Activated naive CD8-positive, alpha-beta T cell treated with anti-CD3 and anti-CD28 coated beads, Interleukin-2, amount 50 U/mL, for 24 hours (primary cell): ENCODE measurements at regions not wholly inside any gene's neighbourhood (a gene's known extent, or its start where the extent isn't known, plus 50 kb on each side); places are given as distances from the start of the nearest gene placed in this dataset.
"Not testable (repeated sequence)": the region's sequence is repeated elsewhere in the genome, so short reads cannot be mapped to it uniquely, and the experiment has no call there.

ENCODE experiments used
- ATAC-seq: fragments of 150-1000 bp; cut with Tn5 transposase; one replicate; pipeline ENCODE4 v1.10.0; 2021
- DNase-seq: peaks from one replicate; pipeline ENCODE4 v3.0.0; 2021
- H3K27ac Mint-ChIP-seq: one replicate; pipeline ENCODE4 v1.8.0; 2021; ENCODE audit warnings: mild to moderate bottlenecking, mixed read lengths
- H3K27me3 Mint-ChIP-seq: one replicate; pipeline ENCODE4 v1.8.0; 2021; ENCODE audit warnings: mixed read lengths
- H3K36me3 Mint-ChIP-seq: one replicate; pipeline ENCODE4 v1.8.0; 2021; ENCODE audit warnings: low read depth, mixed read lengths
- H3K4me1 Mint-ChIP-seq: one replicate; pipeline ENCODE4 v1.8.0; 2021; ENCODE audit warnings: mixed read lengths
- H3K4me3 Mint-ChIP-seq: one replicate; pipeline ENCODE4 v1.8.0; 2021; ENCODE audit warnings: mild to moderate bottlenecking, moderate library complexity, mixed read lengths
- H3K9me3 Mint-ChIP-seq: one replicate; pipeline ENCODE4 v1.8.0; 2021; ENCODE audit warnings: mixed read lengths

DNA sequence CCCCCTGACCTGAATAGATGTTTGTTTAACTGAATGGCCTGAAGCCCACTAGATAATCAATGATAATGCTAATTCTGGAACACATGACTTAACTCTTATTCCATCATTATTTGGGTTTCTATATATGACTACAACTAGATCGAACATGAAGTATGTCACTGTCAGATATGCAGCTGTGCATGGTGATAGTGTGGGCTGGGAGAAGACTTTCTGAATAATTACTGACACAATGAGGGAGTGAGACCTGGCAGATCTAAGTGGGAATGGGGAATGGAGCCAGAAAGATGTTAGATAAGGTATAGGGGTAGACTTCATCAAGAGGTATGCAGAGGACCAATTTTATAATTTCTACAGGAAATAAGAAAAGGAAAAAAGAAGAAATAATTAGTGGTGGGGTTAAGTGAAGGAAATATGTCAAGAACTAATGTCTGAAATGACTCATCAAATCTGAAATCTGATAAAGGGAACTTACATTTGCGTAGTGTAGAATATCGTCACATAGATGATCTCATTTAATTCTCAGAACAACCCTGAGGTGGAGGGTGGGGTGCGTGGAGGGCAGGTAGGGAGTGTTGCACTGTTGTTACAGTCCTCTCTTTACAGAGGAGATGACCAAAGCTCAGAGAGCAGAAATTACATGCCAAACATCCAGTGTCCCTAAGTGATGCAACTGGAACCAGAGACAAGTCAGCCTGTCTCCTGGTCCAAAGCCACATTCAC lies 68.2 kb upstream of the EED start:
- Mint-ChIP-seq H3K27ac (peak overlapping the region; percentile 84), H3K36me3 (peaks cover 7% of the 10 kb centered on the region), H3K9me3 (peaks cover 6% of the 10 kb centered on the region), H3K4me1 (peaks cover 40% of the 10 kb centered on the region), H3K27me3 (no peaks in the 10 kb centered on the region), H3K4me3 (peak overlapping the region; percentile 24)
- DNase-seq (peak; percentile 33), ATAC-seq (peak; percentile 86)

DNA sequence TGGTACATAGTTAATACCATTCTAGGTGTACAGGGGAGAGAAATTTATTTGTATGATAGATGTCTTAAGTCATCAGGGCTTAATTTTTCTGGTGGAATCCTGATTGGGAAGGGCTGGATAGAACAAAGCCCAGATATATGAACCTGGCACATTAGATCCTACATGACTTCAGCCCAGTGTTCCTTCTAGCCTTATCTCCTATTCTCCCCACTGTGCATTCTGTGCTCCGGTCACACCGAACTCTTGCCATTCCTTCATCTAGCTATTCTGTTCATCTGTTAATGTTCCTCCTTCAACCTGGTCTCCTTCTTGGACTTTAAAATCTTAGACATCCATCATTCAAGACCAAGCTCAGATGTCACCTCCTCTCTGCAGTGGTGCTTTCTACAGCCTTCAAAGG lies 68.9 kb upstream of the EED start:
- Mint-ChIP-seq H3K27me3 (no peaks in the 10 kb centered on the region), H3K4me3 (no peak overlapping the region), H3K36me3 (peaks cover 7% of the 10 kb centered on the region), H3K9me3 (peaks cover 6% of the 10 kb centered on the region), H3K27ac (peak overlapping the region; percentile 84), H3K4me1 (peaks cover 40% of the 10 kb centered on the region)
- DNase-seq (no peak), ATAC-seq (no peak)

DNA sequence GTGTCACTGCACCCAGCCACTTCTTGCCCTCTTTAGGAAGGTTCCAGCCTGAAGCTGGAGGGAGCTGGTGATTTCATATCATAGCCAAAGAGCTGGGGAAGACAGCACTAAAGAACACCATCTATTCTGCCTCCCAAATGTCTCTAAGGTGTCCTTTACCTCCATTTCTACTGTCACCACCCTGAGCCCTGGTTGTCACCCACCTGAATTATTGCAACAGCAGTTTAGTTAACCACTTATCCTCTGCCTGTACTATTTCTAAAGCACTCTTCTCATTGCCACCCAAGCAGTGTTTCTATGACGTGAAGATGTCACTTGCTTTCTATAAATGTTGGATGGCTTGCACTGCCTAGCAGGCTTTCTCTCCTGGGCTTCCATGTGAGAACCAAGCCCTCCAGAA lies 69.4 kb upstream of the EED start:
- H3K4me3 Mint-ChIP-seq: no peak overlapping the region
- peaks cover 6% of the 10 kb centered on the region for H3K9me3 Mint-ChIP-seq
- peaks cover 40% of the 10 kb centered on the region for H3K4me1 Mint-ChIP-seq
- ATAC-seq (no peak), DNase-seq (no peak)
- no peaks in the 10 kb centered on the region for H3K27me3 Mint-ChIP-seq
- peak overlapping the region; percentile 44 for H3K27ac Mint-ChIP-seq
- peaks cover 7% of the 10 kb centered on the region for H3K36me3 Mint-ChIP-seq

DNA sequence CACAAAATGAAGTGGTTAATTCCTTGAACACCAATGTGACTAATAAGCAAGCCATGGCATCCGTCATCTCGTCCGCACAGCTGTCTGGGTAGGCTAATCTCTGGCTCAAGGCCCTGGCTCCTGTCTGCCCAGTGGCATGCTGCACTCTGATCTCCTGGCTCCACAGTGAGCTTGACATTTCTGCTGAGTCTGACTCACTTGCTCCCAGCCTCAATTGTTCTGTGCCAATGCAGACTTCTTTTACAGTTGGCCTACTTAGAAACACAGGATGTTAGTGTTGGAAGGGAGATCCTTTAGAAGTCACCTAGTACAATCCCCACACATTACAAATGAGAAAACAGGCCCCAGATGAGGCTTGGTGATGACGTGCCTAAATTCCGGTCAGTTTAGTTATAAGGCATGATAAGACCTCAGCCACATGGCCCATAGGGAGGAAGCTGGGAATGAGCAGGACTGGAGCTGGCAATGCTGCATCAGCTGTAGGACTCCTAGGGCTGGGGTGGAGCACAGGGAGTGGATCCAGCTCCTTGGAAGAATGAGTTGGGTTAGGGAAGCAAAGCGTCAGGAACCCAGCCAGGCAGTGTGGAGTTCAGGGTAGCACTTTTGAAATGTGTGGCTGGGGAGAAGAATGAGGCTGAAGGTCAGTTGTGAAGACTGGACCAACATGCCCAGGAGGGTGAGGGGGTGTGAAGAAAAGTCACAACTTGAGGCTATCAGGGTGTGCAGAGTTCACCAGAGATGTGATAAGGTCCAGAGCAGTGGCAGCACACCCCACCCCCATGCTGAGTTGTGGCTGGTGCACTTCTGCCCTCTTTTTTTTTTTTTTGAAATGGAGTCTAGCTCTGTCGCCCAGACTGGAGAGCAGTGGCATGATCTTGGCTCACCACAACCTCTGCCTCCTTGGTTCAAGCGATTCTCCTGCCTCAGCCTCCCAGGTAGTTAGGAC lies 70.2 kb upstream of the EED start:
- Mint-ChIP-seq H3K36me3 (peaks cover 7% of the 10 kb centered on the region), H3K27ac (peak overlapping the region; percentile 44), H3K4me3 (no peak overlapping the region), H3K4me1 (peaks cover 36% of the 10 kb centered on the region), H3K9me3 (peaks cover 6% of the 10 kb centered on the region), H3K27me3 (no peaks in the 10 kb centered on the region)
- ATAC-seq: peak; percentile 70
- DNase-seq: no peak

DNA sequence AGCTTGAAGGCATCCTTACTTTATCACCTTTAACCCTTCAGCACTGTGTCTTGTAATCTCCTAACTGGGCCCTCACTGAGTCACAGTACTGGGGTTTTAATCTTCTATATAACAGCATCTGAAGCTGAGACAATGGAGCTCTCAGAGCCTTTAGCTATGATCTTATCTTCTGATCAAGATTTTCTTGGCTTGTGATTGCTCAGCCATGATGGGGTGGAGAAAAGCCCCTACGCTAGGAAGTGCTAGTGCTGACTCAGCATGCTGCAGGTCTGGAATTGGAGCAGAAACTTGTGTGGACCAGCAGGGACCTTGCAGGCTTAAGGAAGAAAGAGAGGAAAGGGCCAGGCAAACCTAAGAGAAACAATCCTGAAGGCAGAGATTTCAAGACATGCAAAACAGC lies 71.7 kb upstream of the EED start:
- H3K4me3 Mint-ChIP-seq: no peak overlapping the region
- ATAC-seq (peak; percentile 26), DNase-seq (no peak)
- H3K27ac Mint-ChIP-seq: no peak overlapping the region
- H3K4me1 Mint-ChIP-seq: peaks cover 26% of the 10 kb centered on the region
- no peaks in the 10 kb centered on the region for H3K27me3 Mint-ChIP-seq
- no peaks in the 10 kb centered on the region for H3K36me3 Mint-ChIP-seq
- H3K9me3 Mint-ChIP-seq: no peaks in the 10 kb centered on the region

DNA sequence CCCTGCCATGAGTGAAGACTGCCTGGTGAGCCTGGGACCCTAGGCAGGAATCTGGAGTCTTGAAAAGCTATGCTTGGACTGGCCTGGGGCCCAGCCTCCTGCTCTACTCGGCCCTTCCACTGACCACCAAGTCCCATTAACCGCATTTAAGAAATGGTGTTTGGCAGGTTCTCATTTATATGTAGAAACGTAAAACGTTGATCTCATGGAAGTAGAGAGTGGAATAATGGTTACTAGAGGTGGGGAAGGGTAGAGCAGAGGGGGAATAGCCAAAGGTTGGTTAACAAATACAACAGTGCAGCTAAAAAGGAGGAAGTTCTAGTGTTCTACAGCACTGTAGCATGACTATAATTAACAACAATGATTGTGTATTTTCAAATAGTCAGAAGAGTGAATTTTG lies 72.9 kb upstream of the EED start:
- peaks cover 16% of the 10 kb centered on the region for H3K4me1 Mint-ChIP-seq
- no peaks in the 10 kb centered on the region for H3K9me3 Mint-ChIP-seq
- ATAC-seq (no peak), DNase-seq (no peak)
- H3K36me3 Mint-ChIP-seq: no peaks in the 10 kb centered on the region
- H3K27me3 Mint-ChIP-seq: no peaks in the 10 kb centered on the region
- no peak overlapping the region for H3K27ac Mint-ChIP-seq
- H3K4me3 Mint-ChIP-seq: no peak overlapping the region

DNA sequence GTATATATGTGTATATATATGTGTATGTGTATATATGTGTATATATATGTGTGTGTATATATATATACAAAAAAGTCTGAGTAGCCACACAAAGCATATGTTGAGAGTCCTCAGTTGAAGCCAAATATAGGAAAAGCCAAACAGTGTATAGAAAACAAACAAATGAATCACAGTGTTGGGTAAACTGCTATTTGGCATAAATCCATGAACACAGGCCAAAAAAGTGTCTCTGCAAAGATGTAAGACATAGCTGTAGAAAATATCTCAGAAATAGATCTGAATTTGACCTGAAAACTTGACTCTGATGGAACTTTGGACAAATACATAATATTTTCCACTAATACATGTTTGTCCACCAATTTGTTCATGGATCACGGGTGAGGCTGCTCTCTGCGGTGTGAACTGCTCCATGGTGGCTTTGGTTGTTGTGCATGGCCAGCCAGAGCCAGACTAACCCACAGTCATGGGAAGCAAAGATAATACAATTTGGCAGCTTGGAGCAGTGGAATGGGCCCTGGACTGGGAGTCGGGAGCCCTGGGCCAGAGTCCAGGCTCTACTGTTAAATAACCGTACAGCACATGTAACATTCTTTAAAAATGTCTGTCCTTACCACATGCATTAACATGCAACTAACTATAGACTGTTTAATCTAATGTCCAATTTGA lies 76.9 kb upstream of the EED start:
- H3K27ac Mint-ChIP-seq: no peak overlapping the region
- no peak for DNase-seq
- no peak overlapping the region for H3K4me3 Mint-ChIP-seq
- no peaks in the 10 kb centered on the region for H3K4me1 Mint-ChIP-seq
- no peaks in the 10 kb centered on the region for H3K36me3 Mint-ChIP-seq
- H3K9me3 Mint-ChIP-seq: no peaks in the 10 kb centered on the region
- no peak for ATAC-seq
- H3K27me3 Mint-ChIP-seq: peaks cover 2% of the 10 kb centered on the region

DNA sequence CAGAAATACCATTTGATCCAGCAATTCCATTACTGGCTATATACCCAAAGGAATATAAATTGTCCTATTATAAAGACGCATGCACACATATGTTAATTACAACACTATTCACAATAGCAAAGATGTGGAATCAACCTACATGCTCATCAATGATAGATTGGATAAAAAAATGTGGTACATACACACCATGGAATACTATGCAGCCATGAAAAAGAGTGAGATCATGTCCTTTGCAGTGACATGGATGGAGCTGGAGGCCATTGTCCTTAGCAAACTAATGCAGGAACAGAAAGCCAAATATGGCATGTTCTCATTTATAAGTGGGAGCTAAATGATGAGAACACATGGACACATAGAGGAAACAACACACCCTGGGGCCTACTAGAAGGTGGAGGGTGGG lies 78.3 kb upstream of the EED start:
- not testable (repeated sequence) for H3K27ac Mint-ChIP-seq, ATAC-seq, H3K36me3 Mint-ChIP-seq, DNase-seq, H3K9me3 Mint-ChIP-seq, H3K4me3 Mint-ChIP-seq, H3K27me3 Mint-ChIP-seq, H3K4me1 Mint-ChIP-seq

DNA sequence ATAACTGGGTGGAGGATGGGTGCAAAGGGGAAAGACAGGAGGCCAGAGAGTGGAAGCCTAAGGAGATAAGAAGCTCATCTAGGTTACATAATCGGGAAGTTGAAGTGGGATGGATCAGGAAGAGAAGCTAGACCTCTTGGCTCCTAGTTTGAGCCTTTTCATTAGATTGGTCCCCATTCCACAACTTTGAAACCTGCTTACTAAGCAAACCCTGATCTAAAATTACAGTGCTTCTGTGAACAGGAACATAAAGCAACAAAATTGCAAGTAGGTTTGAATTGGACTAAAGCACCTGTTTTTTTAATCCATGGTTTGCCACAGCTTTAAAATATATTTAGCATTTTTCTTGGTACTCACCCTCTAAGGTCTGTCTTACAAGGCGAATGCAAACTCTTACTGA lies 80.4 kb upstream of the EED start:
- H3K4me3 Mint-ChIP-seq: no peak overlapping the region
- no peak overlapping the region for H3K27ac Mint-ChIP-seq
- peaks cover 13% of the 10 kb centered on the region for H3K4me1 Mint-ChIP-seq
- H3K36me3 Mint-ChIP-seq: no peaks in the 10 kb centered on the region
- ATAC-seq (no peak), DNase-seq (no peak)
- H3K9me3 Mint-ChIP-seq: no peaks in the 10 kb centered on the region
- H3K27me3 Mint-ChIP-seq: peaks cover 2% of the 10 kb centered on the region

DNA sequence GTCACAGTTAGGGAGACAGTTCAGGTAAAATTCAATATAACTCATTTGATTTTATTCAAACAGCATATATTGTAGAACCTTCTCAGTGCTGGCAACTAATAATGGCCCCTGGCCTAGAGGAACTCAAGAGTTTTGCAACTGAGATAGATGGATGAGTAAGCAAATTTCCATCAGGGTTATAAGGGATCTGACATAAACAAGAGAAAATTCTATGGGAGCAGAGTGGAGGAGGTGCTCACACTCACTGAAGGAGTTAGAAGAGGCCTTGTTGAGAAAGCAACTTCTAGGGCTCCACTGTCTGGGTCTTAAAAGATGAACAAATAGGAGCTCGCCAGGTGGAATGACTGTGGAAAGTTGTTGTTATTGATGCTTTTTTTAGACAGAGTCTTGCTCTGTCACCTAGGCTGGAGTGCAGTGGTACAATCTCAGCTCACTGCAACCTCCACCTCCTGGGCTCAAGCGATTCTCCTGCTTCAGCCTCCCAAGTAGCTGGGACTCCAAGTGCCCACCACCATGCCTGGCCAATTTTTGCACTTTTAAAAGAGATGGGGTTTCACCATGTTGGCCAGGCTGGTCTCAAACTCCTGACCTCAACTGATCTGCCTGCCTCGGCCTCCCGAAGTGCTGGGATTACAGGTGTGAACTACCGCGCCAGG lies 81.2 kb upstream of the EED start:
- not testable (repeated sequence) for H3K36me3 Mint-ChIP-seq, H3K4me3 Mint-ChIP-seq, H3K27me3 Mint-ChIP-seq, H3K9me3 Mint-ChIP-seq, H3K27ac Mint-ChIP-seq, ATAC-seq, DNase-seq
- H3K4me1 Mint-ChIP-seq: peaks cover 19% of the 10 kb centered on the region

DNA sequence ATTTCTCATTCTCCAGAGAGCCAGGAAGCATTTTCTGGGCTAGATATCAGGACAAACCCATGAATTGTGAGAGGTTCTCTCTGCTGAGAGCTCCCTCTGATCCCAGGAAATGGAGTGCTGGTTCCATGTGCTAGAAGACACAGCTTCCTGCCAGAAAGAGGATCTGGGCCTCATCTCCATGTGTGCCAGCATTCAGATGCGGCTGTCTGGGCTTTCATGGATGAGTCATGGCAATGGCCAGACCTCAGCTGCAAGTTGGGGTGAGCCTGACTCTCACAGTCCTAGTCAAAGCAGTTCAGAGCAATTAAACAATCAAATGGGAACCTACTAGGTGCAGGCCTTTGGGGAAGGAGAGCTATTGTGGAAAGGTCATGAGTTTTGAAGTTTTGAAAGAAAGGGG lies 82.3 kb upstream of the EED start:
- no peak overlapping the region for H3K4me3 Mint-ChIP-seq
- DNase-seq: no peak
- no peak overlapping the region for H3K27ac Mint-ChIP-seq
- ATAC-seq: no peak
- H3K9me3 Mint-ChIP-seq: no peaks in the 10 kb centered on the region
- H3K27me3 Mint-ChIP-seq: peaks cover 2% of the 10 kb centered on the region
- H3K4me1 Mint-ChIP-seq: peaks cover 19% of the 10 kb centered on the region
- H3K36me3 Mint-ChIP-seq: no peaks in the 10 kb centered on the region

DNA sequence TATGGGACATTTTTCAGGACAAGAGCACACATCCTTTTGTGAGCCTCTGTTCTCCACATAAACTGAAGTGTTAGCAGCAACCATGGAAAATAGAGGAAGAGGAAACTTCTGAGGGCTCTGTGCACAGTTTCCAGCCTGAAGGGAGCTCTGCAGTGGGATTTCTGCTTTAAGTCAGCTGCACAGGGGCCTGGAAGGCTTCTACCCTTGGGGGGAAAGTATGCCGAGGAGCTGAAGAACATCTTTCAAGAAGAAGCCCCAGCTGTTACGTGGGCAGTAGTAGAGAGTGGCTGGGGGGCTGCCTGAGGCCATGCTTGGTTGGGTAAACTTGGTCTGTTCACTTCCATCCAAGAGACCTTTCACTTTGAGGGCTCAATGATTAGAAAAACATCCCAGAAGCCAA lies 82.7 kb upstream of the EED start:
- H3K4me3 Mint-ChIP-seq: no peak overlapping the region
- H3K27ac Mint-ChIP-seq: no peak overlapping the region
- peaks cover 19% of the 10 kb centered on the region for H3K4me1 Mint-ChIP-seq
- no peaks in the 10 kb centered on the region for H3K36me3 Mint-ChIP-seq
- DNase-seq: no peak
- H3K9me3 Mint-ChIP-seq: no peaks in the 10 kb centered on the region
- peaks cover 2% of the 10 kb centered on the region for H3K27me3 Mint-ChIP-seq
- ATAC-seq: no peak

DNA sequence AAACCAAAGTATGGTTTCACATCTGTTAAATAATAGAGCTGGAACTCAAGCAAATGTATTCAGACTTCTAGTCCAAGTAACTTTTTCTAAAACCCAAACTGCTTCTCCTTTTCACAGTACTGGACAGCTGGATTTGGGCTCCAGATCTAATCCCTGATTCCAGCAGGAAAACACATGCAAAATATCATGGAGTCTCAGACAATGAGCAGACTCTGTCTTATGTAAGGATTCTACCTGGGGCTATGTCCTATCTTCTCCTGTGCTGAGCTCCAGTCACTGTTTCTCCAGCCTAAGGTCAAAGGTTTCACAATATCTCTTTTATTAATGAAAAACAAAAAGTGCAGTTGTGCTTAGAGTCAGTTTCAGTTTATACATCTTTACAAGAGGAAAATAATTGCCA lies 83.2 kb upstream of the EED start:
- peaks cover 19% of the 10 kb centered on the region for H3K4me1 Mint-ChIP-seq
- no peaks in the 10 kb centered on the region for H3K9me3 Mint-ChIP-seq
- DNase-seq (no peak), ATAC-seq (no peak)
- H3K36me3 Mint-ChIP-seq: no peaks in the 10 kb centered on the region
- H3K27ac Mint-ChIP-seq: no peak overlapping the region
- peaks cover 2% of the 10 kb centered on the region for H3K27me3 Mint-ChIP-seq
- no peak overlapping the region for H3K4me3 Mint-ChIP-seq

DNA sequence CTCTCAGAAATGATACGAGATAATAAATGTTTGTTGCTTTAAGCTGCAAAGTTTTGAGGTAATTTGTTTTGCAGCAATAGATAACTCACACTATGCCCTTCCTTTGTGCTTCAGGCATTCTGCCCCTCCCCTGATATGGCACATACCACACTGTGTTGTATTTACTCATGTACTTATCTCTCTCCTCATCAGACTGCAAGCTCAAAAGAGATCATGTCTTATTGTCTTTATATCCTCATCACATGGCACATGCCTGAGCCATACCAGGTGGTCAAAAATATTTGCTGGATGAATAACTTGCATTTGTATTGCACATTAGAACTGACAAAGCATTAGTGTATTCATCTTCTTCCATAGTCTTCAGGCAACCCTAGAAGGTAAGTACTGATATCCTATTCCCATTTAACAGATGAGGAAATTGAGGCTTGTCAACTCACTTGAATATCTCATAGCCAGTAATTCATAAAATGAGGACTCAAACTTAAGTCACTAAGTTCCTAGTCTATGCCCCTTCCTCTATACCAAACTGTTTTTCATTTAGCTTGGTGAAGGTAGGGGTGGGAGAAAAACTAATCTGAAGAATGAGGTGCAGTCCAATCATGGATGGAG lies 83.9 kb upstream of the EED start:
- no peak overlapping the region for H3K27ac Mint-ChIP-seq
- DNase-seq (no peak), ATAC-seq (no peak)
- no peaks in the 10 kb centered on the region for H3K9me3 Mint-ChIP-seq
- no peak overlapping the region for H3K4me3 Mint-ChIP-seq
- no peaks in the 10 kb centered on the region for H3K36me3 Mint-ChIP-seq
- H3K4me1 Mint-ChIP-seq: peaks cover 19% of the 10 kb centered on the region
- peaks cover 2% of the 10 kb centered on the region for H3K27me3 Mint-ChIP-seq
